ENCODE measurements at regions not wholly inside any gene's neighbourhood (a gene's known extent, or its start where the extent isn't known, plus 50 kb on each side); places are given as distances from the start of the nearest gene placed in this dataset.

DNA sequence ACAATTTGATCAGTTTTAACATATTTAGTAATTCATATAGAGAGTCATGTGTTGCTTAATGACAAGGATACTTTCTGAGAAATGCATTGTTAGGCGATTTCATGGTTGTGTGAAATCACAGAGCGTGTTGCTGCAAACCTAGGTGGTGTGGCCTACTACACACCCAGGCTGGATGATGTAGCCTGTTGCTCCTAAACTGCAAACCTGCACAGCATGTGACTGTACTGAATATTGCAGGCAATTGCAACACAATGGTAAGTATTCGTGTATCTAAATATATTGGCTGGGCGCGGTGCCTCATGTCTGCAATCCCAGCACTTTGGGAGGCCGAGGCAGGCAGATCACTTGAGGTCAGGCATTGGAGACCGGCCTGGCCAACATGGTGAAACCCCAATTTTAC lies 73.7 kb upstream of the BAIAP2L1 start:
- Mint-ChIP-seq H3K36me3 (no peaks in the 10 kb centered on the region), H3K4me3 (no peak overlapping the region), H3K27me3 (ENCODE audit: low read depth) (peaks cover 34% of the 10 kb centered on the region), H3K9me3 (no peaks in the 10 kb centered on the region), H3K4me1 (peaks cover 11% of the 10 kb centered on the region), H3K27ac (no peak overlapping the region)
- TF ChIP-seq, protein P1, sequence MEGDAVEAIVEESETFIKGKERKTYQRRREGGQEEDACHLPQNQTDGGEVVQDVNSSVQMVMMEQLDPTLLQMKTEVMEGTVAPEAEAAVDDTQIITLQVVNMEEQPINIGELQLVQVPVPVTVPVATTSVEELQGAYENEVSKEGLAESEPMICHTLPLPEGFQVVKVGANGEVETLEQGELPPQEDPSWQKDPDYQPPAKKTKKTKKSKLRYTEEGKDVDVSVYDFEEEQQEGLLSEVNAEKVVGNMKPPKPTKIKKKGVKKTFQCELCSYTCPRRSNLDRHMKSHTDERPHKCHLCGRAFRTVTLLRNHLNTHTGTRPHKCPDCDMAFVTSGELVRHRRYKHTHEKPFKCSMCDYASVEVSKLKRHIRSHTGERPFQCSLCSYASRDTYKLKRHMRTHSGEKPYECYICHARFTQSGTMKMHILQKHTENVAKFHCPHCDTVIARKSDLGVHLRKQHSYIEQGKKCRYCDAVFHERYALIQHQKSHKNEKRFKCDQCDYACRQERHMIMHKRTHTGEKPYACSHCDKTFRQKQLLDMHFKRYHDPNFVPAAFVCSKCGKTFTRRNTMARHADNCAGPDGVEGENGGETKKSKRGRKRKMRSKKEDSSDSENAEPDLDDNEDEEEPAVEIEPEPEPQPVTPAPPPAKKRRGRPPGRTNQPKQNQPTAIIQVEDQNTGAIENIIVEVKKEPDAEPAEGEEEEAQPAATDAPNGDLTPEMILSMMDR (IDR thresholded peaks at IDR 0.05; ENCODE audit: unreplicated experiment) = no peak
- no peak for DNase-seq (ENCODE audit: low spot score in 2 of 2, unreplicated experiment in 2 of 2)

DNA sequence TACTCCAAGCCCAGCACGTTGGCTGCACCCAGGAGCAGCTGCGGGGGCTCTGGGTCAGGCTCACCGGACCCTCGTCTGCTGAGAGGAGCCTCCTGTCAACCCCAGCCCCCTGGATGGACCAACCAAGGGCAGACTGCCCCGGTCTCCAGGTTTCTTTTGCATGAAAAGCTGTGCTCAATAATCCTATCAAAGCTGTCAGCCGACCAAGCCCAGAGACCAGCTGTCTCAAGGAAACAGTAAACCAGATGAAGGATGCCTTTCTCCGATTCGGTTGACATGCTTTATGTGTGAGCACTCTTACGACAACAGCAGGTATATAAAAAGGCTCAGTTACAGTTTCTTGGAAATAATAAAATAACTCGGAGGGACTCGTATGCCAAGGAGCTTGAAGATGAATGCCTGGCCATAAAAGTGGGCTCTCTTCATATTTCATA lies 71.6 kb upstream of the BAIAP2L1 start:
- TF ChIP-seq, protein P1 (IDR thresholded peaks at IDR 0.05; ENCODE audit: unreplicated experiment) = no peak
- H3K4me1 Mint-ChIP-seq = peaks cover 11% of the 10 kb centered on the region
- DNase-seq (ENCODE audit: low spot score in 2 of 2, unreplicated experiment in 2 of 2) = no peak
- H3K4me3 Mint-ChIP-seq = no peak overlapping the region
- H3K36me3 Mint-ChIP-seq = no peaks in the 10 kb centered on the region
- no peak overlapping the region for H3K27ac Mint-ChIP-seq
- H3K27me3 Mint-ChIP-seq (ENCODE audit: low read depth) = peaks cover 50% of the 10 kb centered on the region
- peaks cover 5% of the 10 kb centered on the region for H3K9me3 Mint-ChIP-seq

DNA sequence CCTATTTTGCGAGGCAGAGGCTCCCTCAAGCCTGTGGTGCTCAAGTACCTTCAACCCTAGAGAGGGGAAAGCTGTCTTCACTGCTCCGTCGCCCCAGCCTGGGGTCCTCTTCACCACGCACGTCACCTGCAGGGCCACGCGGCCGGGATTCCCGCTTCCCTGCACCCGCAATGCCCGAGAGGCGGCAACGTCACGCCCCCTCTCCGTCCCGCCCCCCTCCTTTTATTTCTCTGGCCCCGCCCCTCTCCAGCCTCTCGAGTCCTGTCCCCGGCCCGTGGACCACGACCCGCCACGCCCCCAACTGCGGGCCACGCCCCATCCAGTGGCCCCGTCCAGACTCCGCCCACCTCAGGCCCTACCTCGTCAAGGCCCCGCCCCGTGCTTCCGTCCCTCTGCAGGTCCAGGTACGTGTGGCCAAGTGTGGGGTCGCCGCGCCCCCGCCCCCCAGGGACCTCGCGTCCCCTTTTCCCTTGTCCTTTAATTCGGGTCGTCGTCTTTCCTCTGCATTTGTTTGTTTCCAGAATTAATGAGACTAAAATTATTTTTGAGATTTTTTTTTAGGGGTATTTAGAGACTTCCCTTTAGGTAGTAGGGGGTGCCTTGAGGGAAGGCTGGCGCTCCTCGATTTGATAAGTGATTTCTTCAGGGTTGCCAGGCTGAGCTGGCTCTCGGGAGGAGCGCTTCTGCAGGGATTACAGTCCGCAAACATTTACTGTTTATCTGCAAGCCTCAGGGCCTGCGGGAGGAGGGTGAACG lies 69.8 kb upstream of the BAIAP2L1 start:
- Mint-ChIP-seq H3K4me1 (peaks cover 4% of the 10 kb centered on the region), H3K27me3 (ENCODE audit: low read depth) (peaks cover 64% of the 10 kb centered on the region), H3K9me3 (peaks cover 5% of the 10 kb centered on the region), H3K36me3 (no peaks in the 10 kb centered on the region), H3K4me3 (peak overlapping the region; percentile 68), H3K27ac (no peak overlapping the region)
- DNase-seq (ENCODE audit: low spot score in 2 of 2, unreplicated experiment in 2 of 2) = peak; percentile 46 to 56
- TF ChIP-seq, protein P1 (IDR thresholded peaks at IDR 0.05; ENCODE audit: unreplicated experiment) = no peak

DNA sequence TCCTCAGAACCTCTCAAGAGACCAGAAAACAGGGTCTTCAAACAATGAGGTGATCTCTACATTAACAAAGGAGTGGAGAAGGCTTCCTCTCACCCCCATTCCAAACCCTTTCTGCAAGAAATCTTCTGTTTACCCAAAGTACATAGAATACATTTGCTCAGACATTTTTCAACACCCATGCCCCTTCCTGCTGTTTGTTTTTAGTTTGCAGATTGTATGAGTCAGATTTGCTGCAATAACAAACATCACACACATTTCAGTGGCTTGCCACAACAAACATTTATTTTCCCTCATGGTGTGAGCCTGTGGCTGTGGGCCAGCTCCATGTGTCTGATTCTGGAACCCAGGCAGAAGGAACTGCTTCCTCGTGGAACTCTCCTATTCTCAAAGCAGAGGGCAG lies 68.2 kb upstream of the BAIAP2L1 start:
- TF ChIP-seq, protein P1 (IDR thresholded peaks at IDR 0.05; ENCODE audit: unreplicated experiment) = no peak
- peaks cover 75% of the 10 kb centered on the region for H3K27me3 Mint-ChIP-seq (ENCODE audit: low read depth)
- H3K4me1 Mint-ChIP-seq = peaks cover 4% of the 10 kb centered on the region
- DNase-seq (ENCODE audit: low spot score in 2 of 2, unreplicated experiment in 2 of 2) = no peak
- H3K9me3 Mint-ChIP-seq = peaks cover 5% of the 10 kb centered on the region
- no peak overlapping the region for H3K27ac Mint-ChIP-seq
- no peaks in the 10 kb centered on the region for H3K36me3 Mint-ChIP-seq
- no peak overlapping the region for H3K4me3 Mint-ChIP-seq

DNA sequence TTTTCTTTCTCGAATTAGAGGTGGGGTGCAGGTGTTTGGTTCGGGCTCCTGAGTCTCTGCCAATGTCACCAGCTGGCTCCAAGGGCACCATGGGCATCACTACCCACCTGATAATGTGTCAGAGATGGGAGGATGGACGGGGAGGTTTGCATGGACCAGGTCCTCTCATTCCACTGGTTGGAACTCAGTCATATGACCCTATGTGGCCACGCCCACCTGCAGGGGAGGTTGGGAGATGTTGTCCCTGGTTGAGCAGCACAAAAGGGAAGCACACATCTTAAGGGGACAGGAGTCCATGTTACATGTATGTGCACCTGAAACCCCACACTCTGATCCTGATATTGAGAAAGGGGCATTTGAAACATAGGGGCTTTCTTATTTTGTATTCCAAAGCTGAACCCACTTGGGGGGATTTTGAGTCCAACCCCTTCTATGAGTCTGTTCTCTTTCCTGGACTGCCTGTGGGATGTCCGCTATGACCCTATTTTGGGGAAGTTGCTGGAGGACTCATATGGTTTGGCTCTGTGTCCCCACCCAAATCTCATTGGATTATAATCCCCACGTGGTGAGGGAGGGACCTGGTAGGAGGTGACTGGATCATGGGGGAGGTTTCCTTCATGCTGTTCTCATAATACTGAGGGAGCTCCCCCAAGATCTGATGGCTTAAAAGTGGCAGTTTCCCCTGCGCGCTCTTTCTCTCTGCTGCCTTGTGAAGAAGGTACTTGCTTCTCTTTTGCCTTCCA lies 66.9 kb upstream of the BAIAP2L1 start:
- no peak for DNase-seq (ENCODE audit: low spot score in 2 of 2, unreplicated experiment in 2 of 2)
- H3K27ac Mint-ChIP-seq = no peak overlapping the region
- no peaks in the 10 kb centered on the region for H3K36me3 Mint-ChIP-seq
- peaks cover 5% of the 10 kb centered on the region for H3K9me3 Mint-ChIP-seq
- TF ChIP-seq, protein P1 (IDR thresholded peaks at IDR 0.05; ENCODE audit: unreplicated experiment) = no peak
- H3K27me3 Mint-ChIP-seq (ENCODE audit: low read depth) = peaks cover 80% of the 10 kb centered on the region
- peaks cover 4% of the 10 kb centered on the region for H3K4me1 Mint-ChIP-seq
- no peak overlapping the region for H3K4me3 Mint-ChIP-seq

Data from mesothelial cell of epicardium (in vitro differentiated cells).